OCI-LY1 (cell line): ENCODE measurements at regions not wholly inside any gene's neighbourhood (a gene's known extent, or its start where the extent isn't known, plus 50 kb on each side); places are given as distances from the start of the nearest gene placed in this dataset.

ENCODE experiments used
- EZH2 ChIP-seq: fragments of 200-600 bp; sonication (generic), shearing (Covaris generic); IDR thresholded peaks from 2 replicates; pipeline ENCODE4 v1.8.0; 2017; ENCODE audit warnings: borderline replicate concordance, mixed run types, mild to moderate bottlenecking, antibody characterized with exemption, low read length, moderate library complexity, mixed read lengths
- TF ChIP-seq, protein P1 (sequence below): fragments of 200-600 bp; sonication (generic), shearing (Covaris generic); IDR thresholded peaks from 2 replicates; pipeline ENCODE4 v1.5.1; 2017; ENCODE audit warnings: mild to moderate bottlenecking, antibody characterized with exemption, low read length, moderate library complexity, mixed read lengths

DNA sequence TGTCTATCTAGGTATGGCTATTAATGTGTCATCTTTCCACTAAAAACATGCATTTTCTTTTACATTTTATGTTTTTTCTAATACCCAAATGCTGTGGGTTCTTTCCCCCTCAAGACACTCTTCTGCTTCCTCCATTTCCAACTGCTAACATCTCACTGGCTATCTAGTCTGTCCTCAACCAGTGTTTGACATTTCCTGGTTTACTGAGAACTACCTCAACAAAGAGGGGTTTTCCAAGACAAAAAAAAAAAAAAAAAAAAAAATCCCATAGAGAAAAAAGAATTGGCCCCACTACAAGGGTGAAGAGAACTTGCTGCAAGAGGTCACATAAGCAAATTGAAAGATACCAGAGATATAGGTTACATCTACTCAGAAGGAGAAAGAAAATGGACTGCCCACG is 359.7 kb downstream of the CRPPA start:
- TF ChIP-seq, protein P1, sequence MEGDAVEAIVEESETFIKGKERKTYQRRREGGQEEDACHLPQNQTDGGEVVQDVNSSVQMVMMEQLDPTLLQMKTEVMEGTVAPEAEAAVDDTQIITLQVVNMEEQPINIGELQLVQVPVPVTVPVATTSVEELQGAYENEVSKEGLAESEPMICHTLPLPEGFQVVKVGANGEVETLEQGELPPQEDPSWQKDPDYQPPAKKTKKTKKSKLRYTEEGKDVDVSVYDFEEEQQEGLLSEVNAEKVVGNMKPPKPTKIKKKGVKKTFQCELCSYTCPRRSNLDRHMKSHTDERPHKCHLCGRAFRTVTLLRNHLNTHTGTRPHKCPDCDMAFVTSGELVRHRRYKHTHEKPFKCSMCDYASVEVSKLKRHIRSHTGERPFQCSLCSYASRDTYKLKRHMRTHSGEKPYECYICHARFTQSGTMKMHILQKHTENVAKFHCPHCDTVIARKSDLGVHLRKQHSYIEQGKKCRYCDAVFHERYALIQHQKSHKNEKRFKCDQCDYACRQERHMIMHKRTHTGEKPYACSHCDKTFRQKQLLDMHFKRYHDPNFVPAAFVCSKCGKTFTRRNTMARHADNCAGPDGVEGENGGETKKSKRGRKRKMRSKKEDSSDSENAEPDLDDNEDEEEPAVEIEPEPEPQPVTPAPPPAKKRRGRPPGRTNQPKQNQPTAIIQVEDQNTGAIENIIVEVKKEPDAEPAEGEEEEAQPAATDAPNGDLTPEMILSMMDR = no peak
- TF ChIP-seq EZH2 = no peak
